Endothelial cell of umbilical vein (primary cell): ENCODE measurements at regions not wholly inside any gene's neighbourhood (a gene's known extent, or its start where the extent isn't known, plus 50 kb on each side); places are given as distances from the start of the nearest gene placed in this dataset.

Source experiments
- CTCF ChIP-seq, 2 donors: IDR thresholded peaks; 1 replicate in 1 of 2; 2 replicates in 1 of 2; pipeline ENCODE4 v1.5.1; 2011; ENCODE audit warnings: low read length in 2 of 2, mild to moderate bottlenecking in 2 of 2, moderate library complexity in 2 of 2, control low read depth in 1 of 2, inconsistent platforms in 1 of 2, low read depth in 1 of 2; ENCODE audit not compliant: insufficient read depth in 1 of 2; ENCODE audit errors: extremely low read depth in 1 of 2
- EZH2 ChIP-seq: IDR thresholded peaks from 2 replicates; pipeline ENCODE4 v1.6.1; 2012; ENCODE audit warnings: borderline replicate concordance, low read depth, mild to moderate bottlenecking, moderate library complexity, low read length, inconsistent platforms; ENCODE audit not compliant: severe bottlenecking
- FOS ChIP-seq: IDR thresholded peaks from 2 replicates; pipeline ENCODE4 v1.6.1; 2011; ENCODE audit warnings: mild to moderate bottlenecking, low read length, moderate library complexity, borderline replicate concordance; ENCODE audit not compliant: insufficient read depth
- GATA2 ChIP-seq: IDR thresholded peaks from 2 replicates; pipeline ENCODE4 v1.7.0; 2011; ENCODE audit warnings: low read depth, mild to moderate bottlenecking, moderate library complexity, mixed read lengths, low read length; ENCODE audit not compliant: insufficient read length, insufficient read depth
- MAX ChIP-seq: IDR thresholded peaks from 2 replicates; pipeline ENCODE4 v1.6.1; 2011; ENCODE audit not compliant: insufficient read depth, insufficient read length
- MYC ChIP-seq: IDR thresholded peaks from one replicate; pipeline ENCODE4 v1.6.1; 2011; ENCODE audit warnings: mild to moderate bottlenecking, low read depth, low read length
- POLR2A ChIP-seq: IDR thresholded peaks from 2 replicates; pipeline ENCODE4 v1.6.1; 2012; ENCODE audit warnings: low read depth, mild to moderate bottlenecking, control low read depth, low read length
- POLR2AphosphoS5 ChIP-seq: IDR thresholded peaks from 2 replicates; pipeline ENCODE4 v1.6.1; 2012; ENCODE audit warnings: low read depth, mild to moderate bottlenecking, control low read depth, low read length, moderate library complexity; ENCODE audit not compliant: insufficient read depth

- TF ChIP-seq CTCF (IDR thresholded peaks at IDR 0.05; ENCODE audit: extremely low read depth in 1 of 2, insufficient read depth in 1 of 2, low read depth in 1 of 2, low read length in 2 of 2) (no peak), POLR2AphosphoS5 (no peak), EZH2 (no peak), POLR2A (no peak), MAX (no peak), GATA2 (no peak), FOS (no peak), MYC (no peak)
Observed at GRCh38 chr7:125149151-125149550, 219.5 kb upstream of the POT1 start.
